HG02885 (cell line): ENCODE measurements at regions not wholly inside any gene's neighbourhood (a gene's known extent, or its start where the extent isn't known, plus 50 kb on each side); places are given as distances from the start of the nearest gene placed in this dataset.
"Not testable (repeated sequence)": the region's sequence is repeated elsewhere in the genome, so short reads cannot be mapped to it uniquely, and the experiment has no call there.

Experiments used
- ATAC-seq: cut with Tn5 transposase; IDR thresholded peaks from one replicate; pipeline ENCODE4 v1.9.1; 2021; ENCODE audit warnings: mild to moderate bottlenecking; ENCODE audit not compliant: unreplicated experiment, poor library complexity

DNA sequence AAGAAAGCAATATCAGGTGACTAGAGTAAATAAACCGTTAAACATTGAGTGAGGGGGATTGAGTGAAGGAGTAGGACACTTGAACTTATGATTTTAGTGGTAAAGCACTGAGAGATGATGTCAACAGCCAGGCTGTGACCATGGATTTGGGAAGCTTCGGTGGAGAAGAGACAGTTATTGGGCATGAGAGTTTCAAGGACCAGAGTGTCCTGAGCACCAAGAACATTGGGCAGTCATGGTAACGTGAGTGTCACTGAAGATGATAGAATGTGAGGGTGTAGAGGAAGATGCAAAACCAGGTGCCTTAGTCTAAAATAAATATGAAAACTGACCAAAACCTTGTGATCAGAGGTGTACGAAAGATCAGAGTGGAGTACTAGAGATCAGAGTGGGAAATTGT, 248.1 kb downstream of the ASXL3 start:
- no peak for ATAC-seq

DNA sequence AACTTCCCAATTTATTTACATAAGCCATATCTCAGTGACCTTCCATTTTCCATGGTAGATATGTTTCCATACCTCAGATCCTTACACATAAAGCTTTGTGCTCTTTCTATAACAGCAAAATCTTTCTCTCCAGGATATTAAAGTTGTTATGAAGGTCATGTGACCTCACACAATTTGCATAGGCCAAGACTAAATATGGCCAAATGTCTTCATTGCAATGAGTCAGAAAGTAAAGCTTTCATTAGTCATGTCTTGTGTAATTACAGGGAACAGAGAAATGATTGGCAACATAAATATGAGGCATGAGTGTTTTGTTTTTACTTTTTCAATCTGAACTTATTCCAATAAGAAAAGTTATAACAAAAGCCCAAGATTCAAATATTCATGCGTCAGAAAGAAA, 243.5 kb downstream of the ASXL3 start:
- ATAC-seq, result no peak

DNA sequence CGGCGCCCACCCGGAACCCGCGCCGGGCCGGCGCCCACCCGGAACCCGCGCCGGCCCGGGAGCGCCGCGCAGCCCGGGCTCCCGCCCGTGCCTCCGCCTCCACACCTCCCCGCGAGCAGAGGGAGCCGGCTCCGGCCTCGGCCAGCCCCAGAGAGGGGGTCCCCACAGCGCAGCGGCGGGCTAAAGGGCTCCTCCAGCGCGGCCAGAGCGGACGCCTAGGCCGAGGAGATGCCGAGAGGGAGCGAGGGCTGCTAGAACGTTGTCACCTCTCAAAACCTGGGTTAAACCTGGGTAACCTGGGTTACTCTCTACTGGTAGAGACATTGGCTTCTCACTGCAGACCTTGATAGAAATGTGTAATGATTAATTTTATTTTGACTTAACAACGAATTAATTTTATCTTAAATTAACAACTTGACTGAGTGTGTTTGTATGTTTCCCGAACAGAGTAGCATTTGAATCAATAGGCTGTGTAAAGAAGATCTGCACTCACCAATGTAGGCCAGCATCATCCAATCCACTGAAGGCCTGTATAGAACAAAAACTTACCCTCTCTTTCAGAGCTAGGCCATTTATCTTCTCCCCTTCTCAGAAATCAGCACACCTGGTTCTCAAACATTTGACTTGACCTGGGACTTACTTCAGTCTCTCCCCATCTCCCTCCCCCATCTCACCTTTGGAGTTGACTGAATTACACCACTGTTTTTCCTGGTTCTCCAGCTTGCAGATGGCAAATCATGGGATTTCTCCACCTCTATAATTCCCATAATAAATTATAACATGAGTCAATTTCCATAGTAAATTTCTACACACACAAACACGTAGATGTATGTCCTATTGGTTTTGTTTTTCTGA, 242.7 kb downstream of the ASXL3 start:
- no peak for ATAC-seq

DNA sequence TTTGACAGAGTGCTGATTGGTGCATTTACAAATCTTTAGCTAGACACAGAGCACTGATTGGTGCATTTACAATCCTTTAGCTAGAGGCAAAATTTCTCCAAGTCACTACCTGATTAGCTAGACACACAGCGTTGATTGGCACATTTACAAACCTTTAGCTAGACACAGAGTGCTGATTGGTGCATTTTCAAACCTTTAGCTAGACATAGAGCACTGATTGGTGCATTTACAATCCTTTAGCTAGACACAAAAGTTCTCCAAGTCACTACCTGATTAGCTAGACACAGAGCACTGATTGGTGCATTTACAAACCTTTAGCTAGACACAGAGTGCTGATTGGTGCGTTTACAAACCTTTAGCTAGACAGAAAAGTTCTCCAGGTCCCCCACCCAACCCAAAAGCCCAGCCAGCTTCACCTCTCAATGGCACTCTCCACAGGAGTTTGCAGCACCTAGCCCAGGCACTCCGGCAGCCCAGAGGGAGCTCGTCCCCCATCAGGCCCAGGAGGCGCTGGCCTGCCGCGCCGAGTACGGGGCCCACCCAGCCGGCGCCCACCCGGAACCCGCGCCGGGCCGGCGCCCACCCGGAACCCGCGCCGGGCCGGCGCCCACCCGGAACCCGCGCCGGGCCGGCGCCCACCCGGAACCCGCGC, 241.8 kb downstream of the ASXL3 start:
- ATAC-seq, result not testable (repeated sequence)

DNA sequence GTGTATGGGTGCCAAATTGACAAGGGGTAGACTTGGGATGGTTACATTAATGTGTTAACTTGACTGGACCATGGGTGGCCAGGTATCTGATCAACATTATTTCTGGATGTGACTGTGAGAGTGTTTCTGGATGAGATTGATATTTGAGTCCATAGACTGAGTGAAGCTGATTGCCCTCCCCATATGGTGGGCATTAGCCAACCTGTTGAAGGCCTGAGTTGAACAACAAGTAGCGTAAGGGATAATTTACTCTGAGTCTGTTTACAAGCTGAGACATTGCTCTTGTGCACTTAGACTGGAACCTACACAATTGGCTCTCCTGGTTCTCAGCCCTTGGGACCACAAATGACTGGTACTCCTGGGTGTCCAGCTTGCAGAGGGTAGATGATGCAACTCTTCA, 240.1 kb downstream of the ASXL3 start:
- ATAC-seq, result no peak

DNA sequence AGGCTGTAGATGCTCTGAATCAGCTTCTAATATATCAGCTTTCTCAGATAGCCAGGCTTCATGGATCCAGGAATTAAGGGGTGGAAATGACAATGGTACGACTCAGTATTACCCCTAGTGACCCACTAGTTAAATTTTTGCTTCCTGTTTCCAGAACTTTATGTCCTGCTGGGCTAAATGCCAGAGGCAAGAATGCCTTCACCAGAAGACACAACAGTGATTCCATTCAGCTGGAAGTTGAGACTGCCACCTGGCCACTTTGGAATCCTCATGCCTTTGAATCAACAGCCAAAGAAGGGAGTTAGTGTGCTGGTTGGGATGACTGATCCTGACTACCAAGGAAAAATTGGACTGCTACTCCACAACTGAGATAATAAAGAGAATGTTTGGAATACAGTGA, 239.1 kb downstream of the ASXL3 start:
- ATAC-seq, result no peak

DNA sequence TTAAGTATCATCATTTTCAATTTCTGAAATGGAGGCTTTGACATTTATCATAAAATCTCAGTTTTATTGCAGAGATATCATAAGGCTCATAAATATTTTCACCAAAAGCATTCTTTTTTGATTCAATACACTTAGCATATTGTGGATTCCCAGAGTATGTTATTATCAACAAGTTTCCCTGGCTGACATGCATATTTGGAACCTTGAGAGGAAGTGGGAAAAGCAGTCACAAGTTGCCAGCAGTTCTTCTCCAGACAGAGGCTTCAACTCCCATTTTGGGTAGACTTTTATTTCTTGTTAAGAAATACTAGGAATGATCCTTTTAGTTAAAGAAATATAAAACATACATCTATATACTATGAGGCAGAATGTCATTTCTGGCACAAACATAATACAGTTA, 236.5 kb downstream of the ASXL3 start:
- ATAC-seq, result no peak

DNA sequence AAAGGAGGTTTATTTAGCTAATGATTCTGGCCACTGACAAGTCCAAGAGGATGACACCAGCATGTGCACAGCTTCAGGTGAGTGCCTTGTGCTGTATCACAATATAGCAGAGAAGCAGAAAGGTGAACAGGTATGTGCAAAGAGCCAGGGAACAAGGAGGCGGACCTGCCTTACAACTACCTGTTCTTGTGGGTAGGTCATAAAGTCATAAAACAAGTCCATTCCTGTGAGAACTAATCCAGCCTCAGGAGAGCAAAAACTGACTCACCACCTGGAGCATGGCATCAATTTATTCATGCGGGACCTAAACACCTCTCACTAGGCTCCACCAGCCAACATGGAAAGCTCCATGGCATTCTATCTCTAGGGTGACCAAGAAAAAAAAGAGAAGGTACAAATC, 234.2 kb downstream of the ASXL3 start:
- no peak for ATAC-seq

DNA sequence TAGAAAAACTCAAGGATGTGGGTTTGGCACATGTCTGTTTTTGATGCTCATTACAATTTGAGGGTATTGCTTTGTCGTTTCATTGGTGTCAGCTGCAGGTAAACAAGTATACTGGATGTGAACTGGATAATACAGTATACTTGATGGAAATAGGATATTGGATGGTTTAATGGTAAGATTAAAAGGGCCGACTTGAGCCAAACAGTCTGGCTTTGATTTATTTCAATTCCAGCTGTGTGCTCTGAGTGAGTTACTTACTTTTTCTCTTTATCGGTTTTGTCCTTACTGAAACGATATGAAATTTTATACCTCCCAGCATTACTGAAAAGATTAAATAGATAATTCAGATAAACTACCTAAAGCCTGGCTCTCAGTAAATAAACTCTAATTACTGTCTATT, 227.6 kb downstream of the ASXL3 start:
- no peak for ATAC-seq

DNA sequence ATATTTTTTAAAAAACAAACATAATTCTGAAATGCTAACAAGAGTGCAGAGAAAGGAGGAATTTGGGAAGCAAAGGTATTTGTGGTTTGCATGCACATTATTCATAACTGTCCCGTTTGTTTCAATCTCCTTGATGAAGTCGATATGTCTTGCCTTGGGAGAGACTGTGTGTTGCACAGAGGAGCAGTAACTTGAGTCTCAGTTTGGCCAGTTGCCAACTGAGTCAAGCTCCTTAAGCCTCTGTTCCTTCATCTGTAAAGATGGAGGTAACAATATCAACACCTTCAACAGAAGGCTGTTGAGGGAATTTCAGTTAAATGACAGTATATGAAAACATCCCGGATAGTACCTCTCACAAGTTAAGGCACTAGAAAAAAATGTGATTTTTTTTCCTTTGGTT, 226.2 kb downstream of the ASXL3 start:
- ATAC-seq, result no peak

DNA sequence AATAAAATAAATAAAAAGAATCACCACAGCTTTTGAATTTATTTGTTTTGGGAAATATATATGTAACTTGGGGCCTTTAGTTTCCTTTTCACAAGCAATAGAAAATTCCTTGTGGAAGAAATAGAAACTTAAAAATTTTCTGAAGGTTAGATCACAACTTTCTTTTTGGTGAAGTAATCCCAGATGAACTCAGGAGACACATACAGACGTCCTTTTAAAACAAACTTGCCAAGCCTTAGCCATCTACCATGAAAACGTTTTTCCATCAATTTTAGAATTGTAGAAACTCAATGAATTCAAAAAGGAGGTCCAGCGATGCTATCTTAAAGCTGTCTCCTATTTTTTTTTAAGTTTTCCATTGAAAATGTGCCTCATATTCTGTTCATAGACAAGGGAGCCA, 225.6 kb downstream of the ASXL3 start:
- ATAC-seq, result no peak

DNA sequence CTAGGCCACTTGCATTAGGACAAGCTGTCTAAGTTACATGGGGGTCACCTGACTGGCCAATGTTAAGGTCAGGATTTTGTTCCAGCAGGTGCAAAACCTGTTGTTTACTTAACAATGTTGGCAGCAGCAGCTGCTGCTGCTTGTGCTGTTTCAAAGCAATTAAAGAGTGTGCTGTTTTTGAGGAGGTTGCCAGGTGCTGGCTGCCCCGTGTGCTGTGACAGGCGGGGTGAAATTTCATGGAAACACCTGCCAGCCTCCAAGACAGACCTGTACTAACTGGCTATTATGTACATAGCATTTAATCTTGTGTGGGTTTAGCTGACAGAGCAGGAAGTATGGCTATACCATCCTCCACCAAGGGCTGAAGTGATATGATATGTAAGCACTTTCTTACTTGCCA, 224.9 kb downstream of the ASXL3 start:
- ATAC-seq, result no peak
